GM18499 (cell line): ENCODE measurements at regions not wholly inside any gene's neighbourhood (a gene's known extent, or its start where the extent isn't known, plus 50 kb on each side); places are given as distances from the start of the nearest gene placed in this dataset.
"Not testable (repeated sequence)": the region's sequence is repeated elsewhere in the genome, so short reads cannot be mapped to it uniquely, and the experiment has no call there.

Experiments used
- ATAC-seq: cut with Tn5 transposase; IDR thresholded peaks from one replicate; pipeline ENCODE4 v1.9.1; 2021; ENCODE audit warnings: moderate number of reproducible peaks; ENCODE audit not compliant: insufficient read depth, unreplicated experiment

DNA sequence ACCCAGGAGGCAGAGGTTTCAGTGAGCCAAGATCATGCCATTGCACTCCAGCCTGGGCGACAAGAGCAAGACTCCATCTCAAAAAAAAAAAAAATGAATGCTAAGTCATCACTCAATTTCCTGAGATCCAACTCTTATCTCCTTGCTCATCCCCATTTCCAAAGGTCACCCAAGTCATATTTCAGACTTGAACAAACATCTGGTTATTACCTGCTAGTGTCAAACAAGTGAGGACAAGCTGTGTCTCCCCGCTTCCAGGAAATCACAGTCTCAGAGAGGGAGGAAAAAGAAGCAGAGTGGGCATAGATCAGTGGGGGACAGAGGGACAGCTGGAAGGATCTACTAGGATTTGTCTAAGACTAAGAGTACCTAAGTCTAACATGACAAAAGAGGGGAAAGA lies 147.5 kb upstream of the FUNDC1 start:
- ATAC-seq, result no peak

DNA sequence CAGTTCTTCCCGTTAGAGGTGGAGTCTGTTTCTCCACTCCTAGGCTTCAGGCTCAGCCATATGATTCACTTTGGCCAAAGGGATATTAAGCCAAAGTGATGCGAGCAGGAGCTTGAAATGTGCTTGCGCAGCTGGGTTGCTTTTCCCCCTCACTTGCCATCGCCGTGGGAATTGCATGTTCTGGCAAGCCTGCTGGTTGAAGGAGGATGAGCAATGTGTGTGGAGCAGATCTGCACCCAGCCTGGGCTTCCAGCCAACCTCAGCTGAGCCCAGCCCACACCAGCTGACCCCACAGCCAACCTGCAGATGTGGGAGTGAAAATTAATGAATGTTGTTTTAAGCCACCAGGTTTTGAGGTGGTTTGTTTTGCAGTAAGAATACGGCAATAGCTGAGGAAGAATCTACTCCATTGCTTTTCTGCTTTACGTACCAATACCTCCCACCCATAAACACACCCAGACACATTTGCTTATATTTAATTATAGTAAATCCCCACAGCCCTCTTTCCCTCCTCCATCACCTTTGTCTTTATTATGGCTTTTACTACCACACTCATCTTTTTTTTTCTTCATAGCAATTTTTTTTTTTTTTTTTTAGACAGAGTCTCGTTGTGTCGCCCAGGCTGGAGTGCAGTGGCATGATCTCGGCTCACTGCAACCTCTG lies 132.8 kb upstream of the FUNDC1 start:
- no peak for ATAC-seq

DNA sequence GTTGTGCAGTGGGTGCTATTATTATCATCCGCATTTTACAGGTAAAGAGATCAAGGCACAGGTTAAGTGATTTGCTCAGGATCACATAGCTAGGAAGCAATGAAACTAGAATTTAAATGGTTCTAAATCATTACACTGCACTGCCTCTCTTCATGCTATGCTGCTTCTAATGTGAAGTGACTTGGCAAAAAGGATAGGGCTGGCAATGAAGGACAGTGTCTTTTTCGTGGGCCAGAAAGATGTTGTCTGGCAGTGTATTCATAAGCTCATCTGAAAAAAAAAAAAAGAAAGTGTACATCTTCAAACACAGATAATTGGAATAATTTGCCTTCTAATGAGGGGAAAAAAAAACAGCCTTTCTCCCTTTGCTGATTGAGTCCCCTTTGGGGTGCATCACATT lies 132.2 kb upstream of the FUNDC1 start:
- ATAC-seq, result no peak

DNA sequence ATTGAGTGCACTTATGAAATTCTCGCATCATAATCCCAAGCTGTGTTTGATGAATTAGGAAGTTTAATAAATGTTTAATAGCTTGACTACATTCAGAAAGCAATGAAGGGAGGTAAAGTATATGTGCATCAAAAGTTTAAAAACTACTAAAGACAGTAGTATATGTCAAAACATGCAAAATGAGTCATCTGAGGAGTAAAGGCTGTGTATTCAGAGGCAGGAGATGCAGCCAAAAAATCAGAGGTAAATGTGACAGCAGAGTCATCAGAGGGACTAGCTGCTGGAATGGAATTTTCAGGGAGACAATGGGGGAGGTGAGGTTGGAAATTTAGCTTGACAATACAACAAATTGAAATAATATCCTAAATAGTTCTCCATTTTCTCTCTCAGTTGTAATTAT lies 127.0 kb upstream of the FUNDC1 start:
- no peak for ATAC-seq

DNA sequence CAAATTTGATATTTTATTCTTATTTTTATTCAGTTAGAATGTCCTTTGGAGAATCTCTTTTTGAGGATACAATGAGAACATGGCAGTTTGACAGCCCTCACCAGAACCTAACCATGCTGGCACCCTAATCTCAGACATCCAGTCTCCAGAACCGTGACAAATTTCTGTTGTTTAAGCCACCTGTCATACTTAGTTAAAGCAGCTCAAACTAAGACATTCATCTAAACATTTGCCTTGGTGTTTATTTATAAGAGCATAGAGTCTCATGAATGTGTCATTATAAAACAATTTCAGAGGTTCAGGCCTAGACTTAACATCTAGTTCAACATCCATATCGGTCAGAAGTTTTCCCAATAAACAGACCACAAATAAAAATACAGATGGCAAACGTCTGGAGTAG lies 125.1 kb upstream of the FUNDC1 start:
- ATAC-seq, result no peak

DNA sequence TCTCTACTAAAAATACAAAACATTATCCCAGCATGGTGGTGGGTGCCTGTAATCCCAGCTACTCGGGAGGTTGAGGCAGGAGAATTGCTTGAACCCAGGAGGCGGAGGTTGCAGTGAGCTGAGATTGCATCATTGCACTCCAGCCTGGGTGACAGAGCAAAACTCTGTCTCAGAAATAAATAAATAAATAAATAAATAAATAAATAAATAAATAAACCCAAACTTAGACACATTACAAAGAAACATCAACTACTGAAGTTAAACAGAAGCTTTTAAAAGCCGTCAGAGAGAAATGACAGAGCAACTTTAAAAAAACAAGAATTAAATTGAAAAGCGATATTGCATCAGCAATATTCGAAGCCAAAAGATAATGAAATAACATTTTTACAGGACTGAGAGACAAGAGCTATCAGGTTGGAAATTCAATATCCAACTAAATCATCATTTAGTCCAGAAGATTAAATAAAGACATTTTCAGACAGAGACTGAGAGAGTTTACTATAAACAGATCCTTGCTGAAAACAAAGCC lies 115.1 kb upstream of the FUNDC1 start:
- ATAC-seq, result not testable (repeated sequence)

DNA sequence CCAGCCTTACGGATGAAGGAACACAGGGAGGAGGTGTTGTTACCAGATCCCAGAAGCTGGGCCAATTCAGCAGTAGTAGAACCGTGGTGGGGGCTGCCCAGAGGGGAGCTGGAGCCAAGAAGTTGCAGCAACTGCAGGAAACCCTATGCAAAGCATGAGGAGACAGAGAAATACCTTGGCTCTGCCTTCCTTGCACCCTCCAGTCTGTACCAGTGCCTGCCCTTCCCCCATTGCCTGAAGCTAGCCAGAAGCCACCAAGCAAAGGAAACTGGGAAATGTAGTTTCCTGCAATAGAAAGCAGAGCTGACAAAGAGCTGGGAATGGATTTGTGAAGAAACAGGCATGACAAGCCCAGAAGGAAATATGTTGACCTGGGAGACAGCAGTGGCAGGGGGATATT lies 108.7 kb upstream of the FUNDC1 start:
- ATAC-seq, result no peak

DNA sequence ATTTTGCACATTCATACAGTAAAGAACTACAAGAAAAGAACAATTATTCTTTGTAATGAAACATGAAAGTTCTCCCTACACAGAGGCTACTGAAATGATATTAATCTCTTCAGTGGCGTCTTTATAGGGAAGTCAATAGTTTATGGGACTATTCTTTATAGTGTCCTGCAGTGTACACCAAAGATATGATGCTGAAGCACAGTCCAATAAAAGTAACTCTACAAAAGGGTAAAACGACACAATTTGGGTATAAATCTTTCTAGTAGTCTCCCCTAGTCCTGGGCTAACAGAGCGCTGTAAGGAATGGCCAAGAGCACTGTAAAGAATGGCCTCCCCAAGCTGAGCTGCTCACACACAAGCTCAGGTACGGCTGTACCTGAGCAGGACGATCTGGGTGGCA lies 101.1 kb upstream of the FUNDC1 start:
- no peak for ATAC-seq

DNA sequence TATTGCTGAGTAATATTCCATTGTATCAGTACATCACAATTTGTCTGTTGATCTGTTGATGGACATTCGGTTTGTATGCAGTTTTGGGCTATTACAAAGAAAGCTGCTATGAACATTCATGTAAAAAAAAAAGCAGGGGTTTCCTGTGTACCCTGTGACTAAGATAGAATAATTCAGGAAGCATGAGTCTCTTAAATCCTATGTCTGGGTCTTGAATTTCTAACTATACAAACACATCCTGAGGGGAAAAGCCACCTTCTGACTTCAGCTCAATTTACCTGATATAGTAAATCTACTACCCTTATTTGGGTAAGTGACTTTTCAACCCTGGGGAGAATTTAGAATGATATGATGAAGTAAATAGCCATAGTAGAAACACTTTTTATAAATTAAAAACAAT lies 94.6 kb upstream of the FUNDC1 start:
- no peak for ATAC-seq

DNA sequence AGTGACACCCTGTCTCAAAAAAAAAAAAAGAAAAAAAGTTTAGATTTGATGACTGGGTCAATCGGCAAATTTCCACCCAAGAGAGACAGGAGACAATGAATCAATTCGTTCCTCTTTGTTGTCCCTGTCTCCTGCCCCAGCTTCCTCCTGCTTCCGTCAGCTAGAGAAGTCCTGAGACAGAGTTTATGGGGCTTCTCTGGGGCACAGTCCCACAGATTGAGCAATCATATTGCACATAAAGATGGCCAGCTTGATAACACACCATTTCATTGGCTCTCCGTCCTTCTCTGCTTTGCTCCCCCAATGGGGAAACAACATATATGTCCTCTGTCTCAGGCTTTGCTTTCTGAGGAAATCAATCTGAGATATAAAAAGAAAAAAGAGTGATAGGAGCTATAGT lies 78.4 kb upstream of the FUNDC1 start:
- ATAC-seq, result no peak

DNA sequence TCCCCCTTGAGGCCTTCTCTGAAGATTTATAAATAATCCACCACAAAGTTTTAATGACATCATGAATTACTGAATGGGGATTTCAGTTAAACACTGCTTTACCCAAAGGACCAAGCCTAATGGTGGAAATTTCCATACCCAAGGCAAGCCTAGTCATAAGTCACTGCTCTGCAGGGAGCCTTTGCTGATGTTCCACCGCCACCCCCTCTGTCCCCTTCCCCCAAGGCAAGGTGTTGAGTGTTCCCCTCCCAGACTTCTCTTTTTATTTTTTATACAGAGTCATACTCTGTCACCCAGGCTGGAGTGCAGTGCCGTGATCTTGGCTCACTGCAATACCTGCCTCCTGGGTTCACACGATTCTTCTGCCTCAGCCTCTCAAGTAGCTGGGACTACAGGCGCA lies 76.4 kb upstream of the FUNDC1 start:
- ATAC-seq, result no peak

DNA sequence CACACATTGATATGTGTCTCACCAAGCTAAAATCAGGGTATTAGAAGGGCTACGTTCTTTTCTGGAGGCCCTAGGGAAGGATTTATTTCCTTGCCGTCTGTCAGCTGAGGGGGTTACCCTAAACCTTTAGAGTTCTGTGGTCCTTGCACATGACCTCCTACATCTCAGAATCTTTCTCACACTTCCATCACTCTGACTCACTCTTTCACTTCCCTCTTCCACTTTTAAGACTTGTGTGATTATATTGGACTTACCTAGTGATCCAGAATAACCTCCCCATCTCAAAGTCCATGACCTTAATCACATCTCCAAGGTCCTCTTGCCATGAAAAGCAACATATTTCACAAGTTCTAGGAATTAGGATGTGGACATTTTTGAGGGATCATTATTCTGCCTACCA lies 53.6 kb upstream of the FUNDC1 start:
- peak; percentile 98 for ATAC-seq
